MG63 (cell line): ENCODE measurements at regions not wholly inside any gene's neighbourhood (a gene's known extent, or its start where the extent isn't known, plus 50 kb on each side); places are given as distances from the start of the nearest gene placed in this dataset.

Source experiments
- DNase-seq: peaks from one replicate; pipeline ENCODE4 v3.0.0-alpha.2; 2020
- H3K27me3 ChIP-seq: fragments of 250-450 bp; sonication (Bioruptor Pico); 2 replicates; pipeline ENCODE4 v1.5.1; 2020; ENCODE audit warnings: mild to moderate bottlenecking, moderate library complexity
- H3K36me3 ChIP-seq: fragments of 250-450 bp; sonication (Bioruptor Pico); 2 replicates; pipeline ENCODE4 v1.5.1; 2020; ENCODE audit warnings: mild to moderate bottlenecking, moderate library complexity
- H3K4me3 ChIP-seq: fragments of 250-450 bp; sonication (Bioruptor Pico); 2 replicates; pipeline ENCODE4 v1.5.1; 2020; ENCODE audit warnings: mild to moderate bottlenecking, moderate library complexity
- H3K9me3 ChIP-seq: fragments of 250-450 bp; sonication (Bioruptor Pico); 2 replicates; pipeline ENCODE4 v1.5.1; 2020; ENCODE audit warnings: mild to moderate bottlenecking, moderate library complexity

DNA sequence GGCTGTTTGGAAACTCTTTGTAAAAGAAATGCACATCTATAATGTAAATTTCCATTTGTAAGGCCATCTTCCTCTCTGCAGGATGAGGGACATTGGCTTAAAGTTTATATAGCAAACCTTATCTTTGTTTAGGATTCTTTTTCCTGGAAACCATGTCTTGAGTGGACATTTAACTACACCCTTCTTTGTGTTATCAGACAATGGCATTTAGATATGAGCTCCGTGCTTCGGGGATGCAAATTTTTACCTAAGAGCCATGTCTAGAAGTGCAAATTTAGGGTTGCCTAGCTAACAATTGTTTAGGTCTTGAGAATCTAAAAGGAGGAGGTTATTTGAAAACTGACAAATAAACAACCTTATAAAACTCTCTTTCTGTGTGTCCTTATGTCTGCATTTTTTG, 623.8 kb downstream of the MMUT start:
- Histone ChIP-seq H3K9me3 (peaks cover 31% of the 10 kb centered on the region), H3K36me3 (no peaks in the 10 kb centered on the region; the same call in 1 of the 2 replicates)
- DNase-seq: no peak

DNA sequence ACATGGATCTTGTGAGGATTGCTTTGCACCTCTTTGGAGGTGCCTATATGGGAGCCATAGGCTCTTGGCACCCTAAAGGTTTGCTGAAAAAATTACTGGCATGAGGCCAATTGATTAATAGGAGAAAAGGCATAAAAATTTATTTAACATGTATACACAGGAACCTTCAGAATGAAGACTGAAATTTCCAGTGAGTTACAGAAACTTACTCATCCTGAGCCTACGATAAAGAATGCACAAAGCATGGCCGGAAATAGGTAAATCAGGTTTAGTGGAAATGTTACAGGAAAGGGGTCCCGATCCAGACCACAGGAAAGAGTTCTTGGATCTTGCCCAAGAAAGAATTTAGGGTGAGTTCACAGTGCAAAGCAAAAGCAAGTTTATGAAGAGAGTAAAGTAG, 625.3 kb downstream of the MMUT start:
- Histone ChIP-seq H3K27me3 (no peaks in the 10 kb centered on the region), H3K4me3 (no peak overlapping the region), H3K9me3 (peaks cover 31% of the 10 kb centered on the region), H3K36me3 (no peaks in the 10 kb centered on the region; the same call in 1 of the 2 replicates)
- DNase-seq: no peak

More for the DNA sequence above, 623.8 kb downstream of the MMUT start:
- no peak overlapping the region for H3K4me3 ChIP-seq
- no peaks in the 10 kb centered on the region for H3K27me3 ChIP-seq

DNA sequence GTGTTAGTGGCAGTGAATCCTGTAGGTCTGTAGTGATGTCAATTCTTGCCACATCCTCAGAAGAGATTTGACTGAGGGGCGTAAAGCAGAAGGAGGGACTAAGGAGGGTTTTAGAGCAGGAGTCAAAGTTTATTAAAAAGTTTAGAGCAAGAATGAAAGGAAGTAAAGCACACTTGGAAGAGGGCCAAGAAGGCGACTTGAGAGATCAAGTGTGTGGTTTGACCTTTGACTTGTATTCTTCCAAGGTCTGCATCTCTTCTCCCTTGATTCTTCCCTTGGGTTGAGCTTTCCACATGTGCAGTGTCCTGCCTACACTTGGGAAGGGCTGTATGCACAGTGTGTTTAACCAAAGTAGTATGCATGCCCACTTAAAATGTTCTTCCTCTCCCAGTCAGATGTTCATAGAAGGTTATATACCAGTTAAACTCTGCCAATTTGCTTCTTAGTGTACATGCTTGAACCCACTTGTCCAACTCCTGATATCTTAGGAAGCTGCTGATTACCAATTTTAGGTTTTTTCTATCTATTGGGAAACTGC, 627.6 kb downstream of the MMUT start:
- Histone ChIP-seq H3K36me3 (no peaks in the 10 kb centered on the region; the same call in 1 of the 2 replicates), H3K9me3 (peaks cover 22% of the 10 kb centered on the region), H3K4me3 (no peak overlapping the region), H3K27me3 (no peaks in the 10 kb centered on the region)
- no peak for DNase-seq

DNA sequence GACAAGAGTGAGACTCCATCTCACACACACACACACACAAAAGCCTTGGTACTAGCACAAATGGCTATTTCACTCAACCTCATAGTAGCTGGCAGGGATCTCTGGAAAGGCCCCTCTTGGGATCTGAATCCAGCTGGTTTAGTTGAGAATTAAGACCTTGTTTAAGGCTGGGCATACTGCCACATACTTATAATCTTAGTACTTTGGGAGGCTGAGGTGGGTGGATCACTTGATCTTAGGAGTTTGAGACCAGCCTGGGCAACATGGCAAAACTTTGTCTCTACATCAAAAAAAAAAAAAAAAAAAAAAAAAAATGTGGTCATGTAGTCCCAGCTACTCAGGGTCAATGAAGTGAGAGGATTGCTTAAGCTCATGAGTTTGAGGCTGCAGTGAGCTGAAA, 628.3 kb downstream of the MMUT start:
- Histone ChIP-seq H3K4me3 (no peak overlapping the region), H3K27me3 (no peaks in the 10 kb centered on the region), H3K36me3 (no peaks in the 10 kb centered on the region; the same call in 1 of the 2 replicates), H3K9me3 (peaks cover 16% of the 10 kb centered on the region)
- DNase-seq: no peak

DNA sequence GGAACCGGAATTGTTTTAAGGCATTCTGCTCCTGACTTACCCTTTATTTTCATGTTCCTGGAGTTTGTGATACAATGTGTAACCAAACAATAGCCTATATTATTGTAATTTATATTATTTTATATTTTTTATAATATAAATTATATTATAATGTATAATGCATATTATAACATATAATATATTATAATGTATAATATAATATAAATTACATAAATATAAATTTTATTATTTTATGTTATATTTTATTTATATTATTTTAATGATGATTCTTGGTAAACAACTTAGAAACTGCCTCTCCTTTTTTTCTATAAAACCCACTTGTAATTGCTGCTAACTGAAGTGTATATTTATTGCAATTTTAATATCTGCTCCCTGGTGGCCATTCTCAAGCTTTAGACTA, 629.1 kb downstream of the MMUT start:
- H3K36me3 ChIP-seq: peaks cover 6% of the 10 kb centered on the region
- no peak for DNase-seq
- H3K9me3 ChIP-seq: peaks cover 16% of the 10 kb centered on the region
- no peak overlapping the region for H3K4me3 ChIP-seq
- H3K27me3 ChIP-seq: no peaks in the 10 kb centered on the region

DNA sequence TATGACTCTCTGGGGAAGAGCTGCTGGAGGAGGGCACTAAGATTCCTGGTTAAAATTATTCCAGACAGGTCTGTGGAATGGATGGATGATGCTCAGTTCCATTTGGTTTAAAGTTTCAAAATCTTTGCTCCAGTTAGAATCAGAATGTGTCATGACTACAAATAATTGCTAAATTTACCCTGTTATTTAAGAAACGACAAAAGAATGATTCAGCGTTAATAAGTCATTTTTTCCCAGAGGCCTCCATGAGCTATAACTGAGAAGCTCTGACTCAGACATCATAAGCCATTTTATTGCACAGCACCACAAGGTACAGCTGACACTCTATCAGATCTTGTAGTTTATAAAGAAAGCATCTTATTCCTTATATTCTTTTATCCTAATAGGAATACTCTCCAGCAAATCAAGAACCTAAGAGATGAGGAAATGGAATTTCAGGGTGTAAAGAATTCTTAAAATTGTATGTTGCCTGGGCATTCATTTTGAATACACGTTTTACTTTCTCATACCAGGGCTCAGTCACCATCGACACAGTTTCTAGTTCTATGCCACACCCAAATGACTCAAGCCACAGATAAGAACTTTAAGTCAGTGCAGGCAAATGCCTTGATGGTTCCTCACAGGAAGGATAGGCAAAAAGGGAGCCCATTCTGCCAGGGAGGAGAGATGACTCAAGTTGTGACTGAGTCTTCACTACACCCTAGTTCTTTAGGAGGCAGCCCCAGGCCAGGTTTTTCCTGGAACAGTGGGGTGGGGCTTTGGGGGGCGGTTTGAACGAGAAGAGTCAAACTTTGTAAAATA, 636.0 kb downstream of the MMUT start:
- peak; percentile 97 for DNase-seq
- H3K4me3 ChIP-seq: peak overlapping the region; percentile 21
- peaks cover 13% of the 10 kb centered on the region for H3K36me3 ChIP-seq
- H3K27me3 ChIP-seq: no peaks in the 10 kb centered on the region
- H3K9me3 ChIP-seq: peaks cover 12% of the 10 kb centered on the region

DNA sequence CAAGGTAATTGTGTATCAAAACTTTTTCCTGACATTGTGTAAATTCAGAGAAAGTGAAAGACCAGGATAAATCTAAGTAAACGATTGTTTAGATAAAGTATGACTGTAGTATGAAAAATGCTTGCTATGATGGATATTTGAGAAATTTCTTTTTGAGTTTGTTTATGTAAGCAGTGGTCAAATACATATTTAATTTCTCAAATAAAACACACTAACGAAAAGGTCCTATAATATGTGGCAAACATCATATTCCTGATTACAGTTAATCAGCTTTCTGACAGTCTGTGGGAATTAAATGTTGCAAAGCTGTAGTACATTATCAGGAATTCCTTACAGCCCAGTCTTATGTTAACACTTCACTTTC, 636.9 kb downstream of the MMUT start:
- Histone ChIP-seq H3K9me3 (peaks cover 10% of the 10 kb centered on the region), H3K27me3 (no peaks in the 10 kb centered on the region), H3K4me3 (peak overlapping the region; percentile 23), H3K36me3 (peaks cover 13% of the 10 kb centered on the region)
- no peak for DNase-seq

DNA sequence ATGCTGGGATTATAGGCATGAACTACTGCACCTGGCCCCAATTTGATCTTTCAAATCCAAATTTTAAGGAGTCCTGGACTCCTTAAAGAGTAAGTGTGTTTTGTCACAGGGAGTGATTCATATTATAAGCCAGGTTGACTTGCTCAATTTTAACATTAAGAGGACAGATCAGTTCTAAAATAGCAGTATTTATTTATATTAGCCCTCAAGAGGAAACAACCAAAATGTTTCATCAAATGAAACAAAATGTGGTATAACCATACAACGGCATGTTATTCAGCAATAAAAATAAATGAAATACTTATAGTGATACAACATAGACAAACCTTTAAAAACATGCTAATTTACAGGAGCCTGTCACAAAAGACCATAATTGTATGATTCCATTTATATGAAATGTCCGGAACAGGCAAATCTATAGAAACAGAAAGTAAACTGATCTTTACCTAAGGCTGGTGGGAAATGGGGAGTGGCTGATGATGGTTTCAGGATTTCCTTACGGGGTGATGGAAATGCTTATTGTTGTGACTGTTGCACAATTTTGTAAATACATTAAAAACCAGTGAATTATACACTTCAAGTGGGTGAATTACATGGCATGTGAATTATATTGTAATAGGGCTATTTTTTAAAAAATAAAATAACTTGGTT, 637.4 kb downstream of the MMUT start:
- DNase-seq: peak; percentile 30
- H3K27me3 ChIP-seq: no peaks in the 10 kb centered on the region
- H3K36me3 ChIP-seq: peaks cover 13% of the 10 kb centered on the region
- H3K9me3 ChIP-seq: peaks cover 8% of the 10 kb centered on the region
- H3K4me3 ChIP-seq: peak overlapping the region; percentile 23

DNA sequence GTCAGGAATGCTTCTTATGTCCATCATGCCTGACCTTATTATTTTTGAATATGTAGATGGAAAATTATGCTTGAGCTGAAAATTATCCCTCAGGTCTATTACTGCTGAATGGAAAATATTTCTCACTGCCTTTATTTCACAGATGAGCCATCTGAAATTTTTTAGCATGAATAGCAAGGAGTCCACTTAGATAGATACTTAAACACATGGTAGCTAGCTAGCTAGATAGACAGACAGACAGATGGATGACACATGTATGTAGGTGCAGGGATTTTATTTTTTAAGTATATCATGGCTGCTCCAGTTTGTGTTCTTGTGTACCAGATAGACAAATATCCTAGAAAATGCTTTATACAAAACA, 645.0 kb downstream of the MMUT start:
- Histone ChIP-seq H3K27me3 (no peaks in the 10 kb centered on the region), H3K4me3 (no peak overlapping the region), H3K9me3 (no peaks in the 10 kb centered on the region; the same call in none of the 2 replicates), H3K36me3 (no peaks in the 10 kb centered on the region)
- no peak for DNase-seq

DNA sequence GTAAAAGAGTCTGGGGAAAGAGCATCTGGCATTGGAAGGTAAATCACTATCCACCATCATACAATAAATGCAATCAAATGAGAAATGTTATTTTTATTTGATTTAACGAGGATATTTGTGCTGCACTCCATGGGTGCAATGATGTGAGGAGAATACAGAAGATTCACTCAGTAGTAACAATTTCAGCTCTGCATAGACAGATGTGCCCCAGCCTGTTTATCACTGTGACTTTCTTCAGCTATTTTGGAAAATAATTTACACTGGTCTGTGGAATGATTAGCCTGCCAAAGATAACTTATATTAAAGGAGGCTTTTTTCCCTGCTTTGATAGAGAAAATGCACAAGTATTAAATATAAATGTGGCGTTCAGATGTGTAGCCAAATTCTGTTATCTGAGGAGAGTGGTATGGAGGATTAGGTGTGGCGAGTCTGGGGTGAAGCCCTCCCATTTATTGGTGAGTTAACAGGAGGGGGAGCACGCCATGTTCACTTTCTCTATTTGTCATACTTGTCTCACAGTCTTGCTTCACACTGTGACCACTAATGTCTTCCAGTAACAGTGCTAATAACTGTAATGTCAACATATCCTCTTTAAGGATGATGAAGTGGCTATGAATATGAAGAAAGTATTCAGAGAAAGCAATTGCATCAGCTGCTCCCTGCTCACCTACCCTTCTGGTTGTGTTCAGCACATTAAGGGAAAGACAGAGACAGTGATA, 645.6 kb downstream of the MMUT start:
- Histone ChIP-seq H3K4me3 (no peak overlapping the region), H3K36me3 (no peaks in the 10 kb centered on the region), H3K27me3 (no peaks in the 10 kb centered on the region), H3K9me3 (no peaks in the 10 kb centered on the region; the same call in 1 of the 2 replicates)
- DNase-seq: no peak

DNA sequence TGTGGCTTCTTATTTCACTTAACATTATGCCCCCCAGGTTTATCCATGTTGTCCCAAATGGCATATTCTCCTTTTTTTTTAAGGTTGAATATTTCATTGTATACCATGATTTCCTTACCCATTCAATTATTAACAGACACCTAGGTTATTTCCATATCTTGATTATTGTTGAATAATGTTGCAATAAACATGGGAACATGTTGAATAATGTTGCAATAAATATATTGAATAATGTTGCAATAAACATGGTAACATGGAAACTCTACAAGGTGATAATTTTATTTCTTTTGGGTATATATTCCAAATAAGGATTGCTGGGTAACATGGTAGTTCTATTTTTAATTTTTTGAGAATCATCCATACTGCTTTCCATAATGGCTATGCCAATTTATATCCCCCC, 648.1 kb downstream of the MMUT start:
- no peaks in the 10 kb centered on the region for H3K36me3 ChIP-seq
- no peak for DNase-seq

DNA sequence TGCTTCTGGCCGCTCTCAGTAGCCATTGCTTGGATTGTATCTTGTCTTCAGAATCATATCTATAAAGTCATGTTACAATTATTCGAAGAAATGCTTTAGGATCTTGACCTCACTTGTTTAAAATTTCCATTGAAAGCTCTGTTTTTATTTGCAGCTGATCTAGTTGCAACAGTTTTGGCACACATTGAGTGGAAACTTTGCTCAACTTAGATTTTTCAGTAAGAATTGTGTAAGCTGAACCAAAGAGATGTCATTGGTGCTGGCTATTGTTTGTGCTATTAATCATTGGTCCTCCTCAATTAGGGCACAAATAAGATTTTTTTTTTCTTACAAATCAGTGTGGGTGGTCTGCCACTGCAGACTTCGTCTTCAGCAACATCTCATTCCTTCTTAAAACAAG, 649.2 kb downstream of the MMUT start:
- Histone ChIP-seq H3K9me3 (no peaks in the 10 kb centered on the region; the same call in 1 of the 2 replicates), H3K27me3 (no peaks in the 10 kb centered on the region), H3K36me3 (no peaks in the 10 kb centered on the region), H3K4me3 (no peak overlapping the region)
- no peak for DNase-seq

More for the DNA sequence above, 648.1 kb downstream of the MMUT start:
- Histone ChIP-seq H3K27me3 (no peaks in the 10 kb centered on the region), H3K9me3 (no peaks in the 10 kb centered on the region; the same call in 1 of the 2 replicates), H3K4me3 (no peak overlapping the region)

DNA sequence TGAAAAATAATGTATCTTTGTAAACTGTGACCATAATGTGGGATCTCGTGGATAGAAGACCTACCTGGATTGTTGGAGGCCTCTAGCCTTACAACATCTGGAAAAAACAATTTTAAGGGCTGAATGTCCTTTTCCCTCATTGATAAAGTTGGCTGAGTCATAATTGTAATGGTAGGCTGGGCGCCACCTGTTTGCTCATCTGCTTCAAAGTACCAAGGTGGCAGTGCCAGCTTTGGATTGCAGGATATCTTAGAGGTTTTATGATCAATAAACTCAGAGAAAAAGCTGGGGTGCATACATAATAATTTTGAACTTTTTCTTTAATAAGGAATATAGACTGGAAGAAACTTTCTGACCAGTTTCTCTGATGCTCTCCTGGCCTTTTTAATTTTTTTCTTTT, 653.4 kb downstream of the MMUT start:
- Histone ChIP-seq H3K36me3 (no peaks in the 10 kb centered on the region), H3K27me3 (no peaks in the 10 kb centered on the region), H3K4me3 (no peak overlapping the region), H3K9me3 (no peaks in the 10 kb centered on the region; the same call in none of the 2 replicates)
- no peak for DNase-seq

DNA sequence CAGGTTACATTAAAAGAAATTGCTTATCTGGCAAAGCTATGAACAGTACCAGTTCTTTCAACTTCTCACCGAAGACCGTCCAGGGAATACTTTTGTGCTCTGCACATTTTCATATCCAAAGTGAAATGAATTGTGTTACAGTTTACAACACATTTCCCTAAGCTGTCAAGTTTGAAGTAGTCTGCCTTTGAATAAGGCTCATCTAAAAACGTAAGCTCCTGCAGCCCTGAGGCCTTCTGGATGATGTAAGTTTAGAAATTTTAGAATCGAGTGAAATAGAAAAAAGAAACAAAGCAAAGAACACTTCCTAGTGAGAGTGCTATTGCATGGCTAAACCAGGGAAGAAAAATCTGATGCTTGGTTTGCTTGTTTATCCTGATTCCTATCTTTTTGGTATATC, 653.8 kb downstream of the MMUT start:
- no peak overlapping the region for H3K4me3 ChIP-seq
- no peak for DNase-seq

DNA sequence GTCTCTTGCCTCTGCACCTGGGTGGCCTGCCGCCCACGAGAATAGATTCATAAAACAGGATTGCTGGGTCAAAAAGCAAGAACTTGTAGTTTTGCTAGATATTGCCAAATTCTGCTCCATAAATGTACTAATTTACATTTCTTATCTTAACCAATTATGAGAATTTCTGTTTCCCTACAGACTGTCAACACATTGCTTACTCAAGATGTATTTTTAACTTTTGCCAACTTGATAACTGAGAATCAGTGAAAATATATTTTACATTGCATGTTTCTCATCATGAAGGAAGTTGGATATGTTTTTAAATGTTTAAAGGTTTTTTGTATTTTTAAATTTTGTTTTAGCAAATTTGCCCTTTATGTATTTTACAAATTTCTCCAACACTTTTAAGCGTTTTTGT, 664.8 kb downstream of the MMUT start:
- Histone ChIP-seq H3K9me3 (no peaks in the 10 kb centered on the region; the same call in 1 of the 2 replicates), H3K27me3 (no peaks in the 10 kb centered on the region), H3K4me3 (no peak overlapping the region), H3K36me3 (no peaks in the 10 kb centered on the region)
- no peak for DNase-seq

More for the DNA sequence above, 653.8 kb downstream of the MMUT start:
- Histone ChIP-seq H3K36me3 (no peaks in the 10 kb centered on the region), H3K27me3 (no peaks in the 10 kb centered on the region), H3K9me3 (no peaks in the 10 kb centered on the region; the same call in none of the 2 replicates)

DNA sequence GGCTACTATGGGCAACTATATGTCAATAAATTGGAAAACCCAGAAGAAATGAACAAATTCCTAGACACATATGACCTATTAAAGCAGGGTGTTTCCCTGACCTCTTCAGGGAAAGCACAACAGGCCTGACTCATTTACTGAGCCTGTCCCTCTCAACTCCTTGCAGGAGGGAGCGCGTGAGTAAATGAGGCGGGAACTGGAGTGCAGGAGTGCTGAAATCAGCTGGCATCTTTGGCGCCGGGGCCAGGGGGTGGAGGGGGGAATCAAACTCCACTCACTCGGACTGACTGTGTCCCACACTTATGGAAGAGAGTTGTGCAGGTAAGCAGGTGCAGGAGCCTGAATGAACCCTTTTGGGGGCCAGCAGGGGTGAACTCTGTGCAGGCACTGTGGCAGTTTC, 671.2 kb upstream of the PTCHD4 start:
- Histone ChIP-seq H3K27me3 (no peaks in the 10 kb centered on the region), H3K4me3 (no peak overlapping the region), H3K36me3 (no peaks in the 10 kb centered on the region), H3K9me3 (peaks cover 2% of the 10 kb centered on the region)
- DNase-seq: no peak

DNA sequence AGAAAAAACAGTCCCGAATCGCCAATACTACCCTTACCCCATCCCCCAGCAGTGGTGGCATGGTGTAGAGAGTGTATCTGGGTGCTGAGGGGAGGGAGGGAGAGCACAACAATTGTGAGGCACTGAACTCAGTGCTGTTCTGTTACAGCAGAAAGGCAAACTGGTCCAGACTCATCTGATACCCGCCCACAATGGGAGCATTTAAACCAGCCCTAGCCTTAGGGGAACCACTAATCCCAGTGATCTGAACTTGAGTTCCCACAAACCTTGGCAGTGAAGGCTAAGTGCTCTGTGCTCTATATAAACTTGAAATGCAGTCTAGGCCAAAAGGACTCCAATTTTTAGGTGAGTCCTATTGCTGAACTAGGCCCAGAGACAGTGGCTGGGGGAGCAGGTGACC, 666.4 kb upstream of the PTCHD4 start:
- Histone ChIP-seq H3K4me3 (no peak overlapping the region), H3K9me3 (peaks cover 2% of the 10 kb centered on the region), H3K27me3 (no peaks in the 10 kb centered on the region), H3K36me3 (no peaks in the 10 kb centered on the region)
- no peak for DNase-seq
